A549 (cell line): ENCODE measurements at regions not wholly inside any gene's neighbourhood (a gene's known extent, or its start where the extent isn't known, plus 50 kb on each side); places are given as distances from the start of the nearest gene placed in this dataset.

Source experiments
- CHD4 ChIP-seq: fragments of 200-600 bp; sonication (generic); IDR thresholded peaks from 2 replicates; pipeline ENCODE4 v1.6.1; 2016; ENCODE audit warnings: antibody characterized with exemption, mild to moderate bottlenecking, borderline replicate concordance
- CTCF ChIP-seq: fragments of >200 bp; sonication (Bioruptor Twin); formaldehyde crosslinking; IDR thresholded peaks from 3 replicates; pipeline ENCODE4 v1.5.1; 2016
- E2F6 ChIP-seq: IDR thresholded peaks from 2 replicates; pipeline ENCODE4 v1.6.1; 2012; ENCODE audit warnings: low read depth, borderline replicate concordance
- EP300 ChIP-seq, 2 experiments: fragments of >200 bp; sonication (Bioruptor Twin); formaldehyde crosslinking; IDR thresholded peaks; 2 replicates in 1 of 2; 3 replicates in 1 of 2; pipeline ENCODE4 v1.6.1; 2016 to 2017
- ESRRA ChIP-seq: fragments of 150-350 bp; IDR thresholded peaks from 2 replicates; pipeline ENCODE4 v1.6.1; 2014; ENCODE audit warnings: mild to moderate bottlenecking, low read length, borderline replicate concordance
- HDAC2 ChIP-seq: fragments of 200-600 bp; sonication (generic); IDR thresholded peaks from 2 replicates; pipeline ENCODE4 v1.6.1; 2016
- HMGXB4 ChIP-seq: fragments of 250-450 bp; sonication (Bioruptor Pico); IDR thresholded peaks from 2 replicates; pipeline ENCODE4 v1.5.0; 2021; ENCODE audit warnings: mild to moderate bottlenecking, moderate library complexity, borderline replicate concordance
- MYC ChIP-seq: IDR thresholded peaks from 2 replicates; pipeline ENCODE4 v1.6.1; 2012; ENCODE audit warnings: mild to moderate bottlenecking, inconsistent platforms, low read length, improper control_type of control experiment, borderline replicate concordance
- POLR2A ChIP-seq: IDR thresholded peaks from 2 replicates; pipeline ENCODE4 v1.6.1; 2012; ENCODE audit warnings: mild to moderate bottlenecking, low read length
- REST ChIP-seq: fragments of 200-600 bp; sonication (generic); IDR thresholded peaks from 2 replicates; pipeline ENCODE4 v1.6.1; 2016; ENCODE audit warnings: antibody characterized with exemption, mild to moderate bottlenecking, moderate library complexity
- RFX5 ChIP-seq: fragments of 450-650 bp; IDR thresholded peaks from 2 replicates; pipeline ENCODE4 v1.7.1; 2014; ENCODE audit warnings: antibody characterized with exemption, mild to moderate bottlenecking, moderate library complexity
- SMC3 ChIP-seq: fragments of >200 bp; sonication (Bioruptor Twin); formaldehyde crosslinking; IDR thresholded peaks from 3 replicates; pipeline ENCODE4 v1.6.1; 2018; ENCODE audit warnings: inconsistent platforms
- TF ChIP-seq, protein P1 (sequence below): fragments of 450-650 bp; IDR thresholded peaks from 2 replicates; pipeline ENCODE4 v1.6.1; 2014; ENCODE audit warnings: antibody characterized with exemption

DNA sequence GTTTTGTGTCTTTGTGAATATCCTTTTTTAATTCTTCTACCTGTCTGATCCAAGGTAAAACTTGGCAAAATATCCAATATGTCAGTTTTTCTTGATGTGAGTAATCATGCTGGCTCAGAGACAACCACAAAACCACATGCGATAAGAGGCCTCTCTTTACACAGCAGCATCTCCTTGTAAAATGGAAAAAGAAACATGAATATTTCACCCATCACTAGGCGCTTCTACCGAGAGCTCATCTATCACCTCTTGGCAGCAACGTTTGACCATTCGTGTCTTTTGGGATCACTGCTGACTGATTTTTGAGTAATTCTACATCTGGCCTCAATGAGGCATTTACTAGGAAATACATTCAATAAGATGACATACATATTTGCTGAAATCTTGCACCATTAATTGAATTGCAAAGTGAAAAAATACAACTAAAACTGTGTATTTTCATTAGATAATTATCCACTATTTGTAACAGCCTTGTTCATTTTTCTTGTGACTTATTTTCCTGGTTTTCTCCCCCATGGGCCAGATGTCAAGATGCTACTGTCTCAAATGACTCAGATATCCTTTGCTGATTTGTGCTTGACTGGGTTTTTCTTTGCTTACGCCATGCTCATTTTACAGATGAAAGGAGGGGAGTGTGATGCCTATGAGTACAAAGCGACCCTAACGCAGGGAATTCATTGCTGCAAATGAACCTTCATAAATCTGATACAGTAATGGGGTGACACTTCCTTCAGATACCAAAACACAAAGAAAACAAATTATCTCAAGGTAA lies 467.5 kb downstream of the FBXO15 start:
- TF ChIP-seq POLR2A, result no peak
- no peak for TF ChIP-seq SMC3
- no peak for TF ChIP-seq CTCF
- no peak for TF ChIP-seq E2F6
- no peak for TF ChIP-seq HMGXB4
- no peak for TF ChIP-seq EP300 (IDR thresholded peaks at IDR 0.05)
- TF ChIP-seq RFX5, result no peak
- TF ChIP-seq, protein P1, sequence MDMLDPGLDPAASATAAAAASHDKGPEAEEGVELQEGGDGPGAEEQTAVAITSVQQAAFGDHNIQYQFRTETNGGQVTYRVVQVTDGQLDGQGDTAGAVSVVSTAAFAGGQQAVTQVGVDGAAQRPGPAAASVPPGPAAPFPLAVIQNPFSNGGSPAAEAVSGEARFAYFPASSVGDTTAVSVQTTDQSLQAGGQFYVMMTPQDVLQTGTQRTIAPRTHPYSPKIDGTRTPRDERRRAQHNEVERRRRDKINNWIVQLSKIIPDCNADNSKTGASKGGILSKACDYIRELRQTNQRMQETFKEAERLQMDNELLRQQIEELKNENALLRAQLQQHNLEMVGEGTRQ, result no peak
- TF ChIP-seq REST, result no peak
- no peak for TF ChIP-seq ESRRA
- no peak for TF ChIP-seq HDAC2
- TF ChIP-seq MYC, result no peak
- TF ChIP-seq CHD4, result no peak
